PC-9 (cell line): ENCODE measurements at regions not wholly inside any gene's neighbourhood (a gene's known extent, or its start where the extent isn't known, plus 50 kb on each side); places are given as distances from the start of the nearest gene placed in this dataset.

Source experiments
- BruUV-seq: library from RNA; stranded (reverse); fragments of 400-500 nt; replicated peaks from 2 replicates; lab custom pipeline; 2021; lab: Mats Ljungman, UMichigan
- CTCF ChIA-PET: fragments of 300-600 bp; sonication (Branson Sonifier 250); formaldehyde crosslinking; loops from one replicate; lab custom pipeline; 2022; ENCODE audit warnings: antibody characterized with exemption; lab: Charles Lee
- POLR2A ChIA-PET: fragments of 300-600 bp; sonication (Branson Sonifier 250); formaldehyde crosslinking; loops from one replicate; lab custom pipeline; 2022; ENCODE audit warnings: antibody characterized with exemption; ENCODE audit not compliant: unreplicated experiment; lab: Charles Lee
- DNase-seq, 2 experiments: peaks; one replicate each; pipeline versions ENCODE4 v3.0.0 to v3.0.0-alpha.2; 2015 to 2022; ENCODE audit warnings: mixed read lengths in 1 of 2
- H2AFZ ChIP-seq: fragments of 200-600 bp; sonication (generic); 2 replicates; pipeline ENCODE4 v1.8.1; 2017; ENCODE audit warnings: antibody characterized with exemption
- H3F3A ChIP-seq: fragments of 200-600 bp; sonication (generic); 2 replicates; pipeline ENCODE4 v1.8.1; 2017; ENCODE audit warnings: antibody characterized with exemption, mild to moderate bottlenecking, low read depth; ENCODE audit not compliant: insufficient read depth
- H3K27ac ChIP-seq: fragments of 200-600 bp; sonication (generic); 2 replicates; pipeline ENCODE4 v1.6.1; 2016; ENCODE audit warnings: mixed run types
- H3K27me3 ChIP-seq: fragments of 200-600 bp; sonication (generic); 2 replicates; pipeline ENCODE4 v1.6.1; 2016; ENCODE audit warnings: low read depth, mixed run types; ENCODE audit not compliant: insufficient read depth
- H3K36me3 ChIP-seq: fragments of 200-600 bp; sonication (generic); 2 replicates; pipeline ENCODE4 v1.6.1; 2016; ENCODE audit warnings: low read depth, mixed run types
- H3K4me1 ChIP-seq: fragments of 200-600 bp; sonication (generic); replicated peaks from 2 replicates; pipeline ENCODE4 v1.6.1; 2016; ENCODE audit warnings: mixed run types; ENCODE audit not compliant: insufficient read depth
- H3K4me2 ChIP-seq: fragments of 200-600 bp; sonication (generic); 2 replicates; pipeline ENCODE4 v1.6.1; 2017; ENCODE audit warnings: mixed run types
- H3K4me3 ChIP-seq: fragments of 200-600 bp; sonication (generic); 2 replicates; pipeline ENCODE4 v1.6.1; 2016; ENCODE audit warnings: mixed run types
- H3K79me2 ChIP-seq: fragments of 200-600 bp; sonication (generic); 2 replicates; pipeline ENCODE4 v1.6.1; 2017; ENCODE audit warnings: low read depth, mixed run types
- H3K9me2 ChIP-seq: fragments of 200-600 bp; sonication (generic); 2 replicates; pipeline ENCODE4 v1.8.1; 2017; ENCODE audit warnings: mild to moderate bottlenecking; ENCODE audit not compliant: insufficient read depth
- H3K9me3 ChIP-seq: fragments of 200-600 bp; sonication (generic); 2 replicates; pipeline ENCODE4 v1.8.1; 2016; ENCODE audit warnings: low read depth; ENCODE audit not compliant: insufficient read depth
- H4K20me1 ChIP-seq: fragments of 200-600 bp; sonication (generic); 2 replicates; pipeline ENCODE4 v1.8.1; 2017; ENCODE audit not compliant: insufficient read depth
- EZH2 ChIP-seq: fragments of 200-600 bp; sonication (generic); IDR thresholded peaks from 2 replicates; pipeline ENCODE4 v1.8.0; 2017; ENCODE audit warnings: antibody characterized with exemption, low read depth
- intact Hi-C: fragments of 100-400 bp; cut with micrococcal nuclease; formaldehyde crosslinking; loops from one replicate; pipeline ENCODE4 v1.10.0; 2022; ENCODE audit not compliant: unreplicated experiment
- TF ChIP-seq, protein P1 (sequence below): fragments of 200-600 bp; sonication (generic); conservative IDR thresholded peaks from 2 replicates; pipeline ENCODE4 v1.6.1; 2017; ENCODE audit warnings: mixed run types, antibody characterized with exemption, mild to moderate bottlenecking, moderate library complexity

GRCh38 chr14:83864106-83864505, 1665.8 kb upstream of the FLRT2 start:
- H3K79me2 ChIP-seq = no peaks in the 10 kb centered on the region
- no TSS peak for BruUV-seq
- H3K4me1 ChIP-seq = no peaks in the 10 kb centered on the region
- no peak overlapping the region for H2AFZ ChIP-seq
- no peak for DNase-seq
- ChIA-PET CTCF (no interaction called here), POLR2A (no interaction called here)
- intact Hi-C loops = no loop called here
- H3K4me3 ChIP-seq = no peak overlapping the region
- H3K4me2 ChIP-seq = no peak overlapping the region
- no peaks in the 10 kb centered on the region for H3K9me3 ChIP-seq
- H3K36me3 ChIP-seq = no peaks in the 10 kb centered on the region
- TF ChIP-seq, protein P1, sequence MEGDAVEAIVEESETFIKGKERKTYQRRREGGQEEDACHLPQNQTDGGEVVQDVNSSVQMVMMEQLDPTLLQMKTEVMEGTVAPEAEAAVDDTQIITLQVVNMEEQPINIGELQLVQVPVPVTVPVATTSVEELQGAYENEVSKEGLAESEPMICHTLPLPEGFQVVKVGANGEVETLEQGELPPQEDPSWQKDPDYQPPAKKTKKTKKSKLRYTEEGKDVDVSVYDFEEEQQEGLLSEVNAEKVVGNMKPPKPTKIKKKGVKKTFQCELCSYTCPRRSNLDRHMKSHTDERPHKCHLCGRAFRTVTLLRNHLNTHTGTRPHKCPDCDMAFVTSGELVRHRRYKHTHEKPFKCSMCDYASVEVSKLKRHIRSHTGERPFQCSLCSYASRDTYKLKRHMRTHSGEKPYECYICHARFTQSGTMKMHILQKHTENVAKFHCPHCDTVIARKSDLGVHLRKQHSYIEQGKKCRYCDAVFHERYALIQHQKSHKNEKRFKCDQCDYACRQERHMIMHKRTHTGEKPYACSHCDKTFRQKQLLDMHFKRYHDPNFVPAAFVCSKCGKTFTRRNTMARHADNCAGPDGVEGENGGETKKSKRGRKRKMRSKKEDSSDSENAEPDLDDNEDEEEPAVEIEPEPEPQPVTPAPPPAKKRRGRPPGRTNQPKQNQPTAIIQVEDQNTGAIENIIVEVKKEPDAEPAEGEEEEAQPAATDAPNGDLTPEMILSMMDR = no peak
- no peak for TF ChIP-seq EZH2
- no peaks in the 10 kb centered on the region for H3F3A ChIP-seq
- H4K20me1 ChIP-seq = no peaks in the 10 kb centered on the region
- H3K27ac ChIP-seq = no peak overlapping the region
- no peaks in the 10 kb centered on the region for H3K27me3 ChIP-seq
- H3K9me2 ChIP-seq = no peaks in the 10 kb centered on the region

GRCh38 chr14:83867566-83868225, 1662.2 kb upstream of the FLRT2 start:
- POLR2A ChIA-PET = no interaction called here
- H3K79me2 ChIP-seq = no peaks in the 10 kb centered on the region

DNA sequence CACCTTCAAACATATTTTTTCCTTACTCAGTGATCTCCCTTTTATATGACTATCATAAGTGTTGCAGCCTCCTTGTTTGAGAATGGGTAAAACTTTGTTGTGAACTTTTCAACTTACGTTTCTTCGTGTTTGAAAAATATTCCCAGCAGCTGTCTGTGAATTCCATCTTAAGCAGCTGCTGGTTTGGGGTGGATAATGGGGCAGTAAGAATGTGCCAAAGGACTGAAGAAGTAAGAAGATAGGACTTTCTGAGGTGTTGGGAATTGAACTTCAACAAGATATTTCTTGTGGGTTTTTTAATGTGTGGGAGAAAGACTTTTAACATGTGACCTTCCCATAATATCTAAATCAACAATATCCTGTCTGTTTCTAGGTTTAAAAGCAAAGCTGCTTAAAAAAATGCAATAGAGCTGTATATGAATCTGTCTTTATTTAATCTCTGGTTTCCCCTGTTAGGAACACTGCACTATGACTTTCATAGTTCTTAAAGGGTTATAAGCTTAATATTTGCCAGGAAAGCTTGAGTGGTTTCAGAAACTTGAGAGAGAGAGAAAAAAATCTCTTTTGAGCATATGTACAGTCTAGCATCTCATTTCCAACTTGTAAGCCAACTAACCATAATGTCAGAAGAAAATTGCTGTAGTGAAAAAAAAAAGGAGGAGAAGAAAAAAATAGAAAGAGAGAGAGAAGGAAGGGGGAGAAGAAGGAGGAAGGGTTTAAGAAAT, 1659.2 kb upstream of the FLRT2 start:
- H3K36me3 ChIP-seq = no peaks in the 10 kb centered on the region
- DNase-seq = no peak
- no peak overlapping the region for H3K27ac ChIP-seq
- BruUV-seq = no TSS peak
- no peak overlapping the region for H3K4me3 ChIP-seq
- H4K20me1 ChIP-seq = no peaks in the 10 kb centered on the region
- H3K4me1 ChIP-seq = no peaks in the 10 kb centered on the region
- no peaks in the 10 kb centered on the region for H3K79me2 ChIP-seq
- intact Hi-C loops = no loop called here
- H2AFZ ChIP-seq = no peak overlapping the region
- no peaks in the 10 kb centered on the region for H3F3A ChIP-seq
- H3K27me3 ChIP-seq = no peaks in the 10 kb centered on the region
- no peak overlapping the region for H3K4me2 ChIP-seq
- CTCF ChIA-PET = no interaction called here
- no peak for TF ChIP-seq EZH2
- TF ChIP-seq, protein P1 = no peak
- no peaks in the 10 kb centered on the region for H3K9me3 ChIP-seq
- POLR2A ChIA-PET = no interaction called here
- H3K9me2 ChIP-seq = no peaks in the 10 kb centered on the region

More at GRCh38 chr14:83867566-83868225, 1662.2 kb upstream of the FLRT2 start:
- Histone ChIP-seq H3K4me1 (no peaks in the 10 kb centered on the region), H3F3A (no peaks in the 10 kb centered on the region), H3K9me2 (no peaks in the 10 kb centered on the region), H3K4me2 (no peak overlapping the region), H3K36me3 (no peaks in the 10 kb centered on the region), H3K4me3 (no peak overlapping the region), H3K27me3 (no peaks in the 10 kb centered on the region), H3K27ac (no peak overlapping the region), H2AFZ (no peak overlapping the region), H3K9me3 (no peaks in the 10 kb centered on the region), H4K20me1 (no peaks in the 10 kb centered on the region)
- CTCF ChIA-PET = no interaction called here
- no peak for DNase-seq
- intact Hi-C loops = no loop called here
- no TSS peak for BruUV-seq
- TF ChIP-seq EZH2 = no peak
- TF ChIP-seq, protein P1 = no peak
